ENCODE measurements at regions not wholly inside any gene's neighbourhood (a gene's known extent, or its start where the extent isn't known, plus 50 kb on each side); places are given as distances from the start of the nearest gene placed in this dataset.
A peak's percentile ranks its signal among the peaks of the same experiment; 100 is the strongest.

DNA sequence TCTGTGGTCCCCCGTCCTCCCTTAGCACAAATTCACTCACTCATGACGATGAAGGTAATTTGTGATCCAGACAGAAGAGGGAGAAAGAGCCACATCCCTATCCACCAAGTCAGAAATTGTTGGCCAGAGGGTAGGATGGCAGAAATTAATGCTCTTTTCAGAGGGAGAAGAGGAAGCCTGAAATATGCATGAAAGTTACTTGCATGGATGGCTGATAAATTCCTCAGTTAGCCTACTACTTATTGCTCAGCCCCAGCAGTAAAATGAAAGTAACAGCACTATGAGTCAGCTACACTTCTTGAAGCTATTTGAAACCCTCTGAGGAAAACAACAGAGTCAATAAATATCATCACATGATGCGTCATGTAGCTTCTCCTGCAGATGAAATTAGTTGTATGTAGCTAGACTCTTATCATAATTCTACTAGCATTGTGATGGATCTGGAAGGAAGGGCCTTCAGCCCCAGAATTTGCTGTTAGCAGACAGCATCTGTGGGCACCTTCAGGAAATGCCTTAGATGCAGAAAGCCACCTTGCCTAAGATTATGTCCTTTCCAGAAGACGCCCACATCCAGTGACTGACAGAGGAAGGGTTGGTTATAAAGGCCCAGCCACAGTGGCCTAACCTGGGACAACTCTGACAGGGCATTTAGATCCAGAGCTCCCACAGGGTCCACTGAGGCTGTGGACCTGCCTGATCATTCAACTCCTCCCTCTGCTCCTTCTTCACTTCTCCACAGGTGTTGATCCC is 81.2 kb upstream of the CCDC112 start:
- Histone ChIP-seq H3K4me3 (no peak overlapping the region), H3K4me1 (replicated peaks in 1 of 2) (peaks cover 0 to 5% of the 10 kb centered on the region in 2 donors), H3K27ac (peak overlapping the region in 1 of 2 donors; percentile 61)
- in situ Hi-C loops (cut with MboI; ENCODE audit: low pct_unique_long_range_greater_than_20kb in 2 of 9, low sequenced_read_pairs in 9 of 9, unreplicated experiment in 9 of 9) = no loop called here
- 19 to 90% (median 64%) methylated on average over 1 to 4 of the region's 4 CpGs; no CpG with 5 or more reads in 2 of the 10 experiments for WGBS, 10 experiments
- peak; percentile 83 to 91 (median 86) for ATAC-seq (replicated peaks in 6 of 8)

DNA sequence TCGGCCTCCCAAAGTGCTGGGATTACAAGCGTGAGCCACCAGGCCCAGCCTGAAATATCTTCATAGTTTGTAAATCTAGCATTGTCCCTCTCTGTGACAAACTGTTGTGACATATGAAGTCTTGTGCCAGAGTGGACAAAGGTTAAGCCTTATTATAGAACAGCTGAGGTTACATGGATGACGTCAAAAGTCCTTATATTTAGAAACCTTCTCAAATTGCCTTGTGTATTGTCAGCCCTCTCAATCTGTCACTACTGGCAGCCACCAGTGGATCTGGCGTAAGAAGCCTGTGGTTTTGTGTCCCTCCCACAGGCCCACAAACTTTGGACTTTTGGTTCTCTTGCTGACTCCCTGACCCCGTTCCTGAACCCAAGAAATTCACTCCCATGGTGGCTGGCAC is 79.4 kb upstream of the CCDC112 start:
- WGBS, 10 experiments = 77 to 100% (median 100%) methylated on average over 1 to 5 of the region's 5 CpGs; no CpG with 5 or more reads in 6 of the 10 experiments
- Histone ChIP-seq H3K27ac (no peak overlapping the region), H3K4me1 (replicated peaks in 1 of 2) (peaks cover 0 to 9% of the 10 kb centered on the region in 2 donors), H3K4me3 (no peak overlapping the region)
- in situ Hi-C loops (cut with MboI; ENCODE audit: low pct_unique_long_range_greater_than_20kb in 2 of 9, low sequenced_read_pairs in 9 of 9, unreplicated experiment in 9 of 9) = no loop called here
- peak in 5 of 8 experiments; percentile 39 to 65 (median 60) for ATAC-seq (replicated peaks in 6 of 8)

DNA sequence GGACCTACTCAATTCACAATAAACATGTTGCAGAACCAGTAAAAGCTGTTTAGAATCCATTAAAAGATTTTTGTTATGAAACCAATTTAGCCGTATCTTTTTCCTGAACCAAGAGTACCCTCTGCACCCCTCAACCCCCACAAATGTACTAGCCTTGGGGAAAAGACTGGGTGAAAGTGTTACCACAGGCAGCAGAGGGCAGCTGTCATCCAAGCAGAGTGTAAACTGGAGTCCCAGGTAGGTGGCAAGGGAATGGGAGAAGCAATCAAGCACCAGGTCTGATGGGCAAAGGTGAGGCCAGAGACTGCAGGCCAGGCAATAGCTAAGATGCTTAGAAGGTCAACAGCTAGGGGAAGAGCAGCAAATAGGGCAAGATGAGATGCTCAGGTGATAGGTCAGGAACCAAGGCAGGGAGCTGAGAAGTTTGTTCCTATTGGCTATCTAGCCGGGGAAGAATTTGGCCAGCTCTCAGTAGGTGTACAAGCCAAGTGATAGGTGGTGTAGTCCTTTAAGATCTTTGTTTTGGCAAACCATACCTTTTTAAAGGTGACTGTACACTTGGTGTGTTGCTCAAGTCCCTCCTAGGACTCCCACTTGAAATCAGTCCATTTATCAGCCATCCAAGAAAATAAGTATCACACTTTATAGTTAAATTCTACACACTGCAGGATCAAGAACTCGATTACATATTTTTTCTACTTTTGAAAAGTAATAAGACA is 77.8 kb upstream of the CCDC112 start:
- peaks cover 0 to 9% of the 10 kb centered on the region in 2 donors for H3K4me1 ChIP-seq (replicated peaks in 1 of 2)
- in situ Hi-C loops (cut with MboI; ENCODE audit: low pct_unique_long_range_greater_than_20kb in 2 of 9, low sequenced_read_pairs in 9 of 9, unreplicated experiment in 9 of 9) = no loop called here
- WGBS, 10 experiments = 60 to 100% (median 78%) methylated on average over 1 to 2 of the region's 3 CpGs; no CpG with 5 or more reads in 4 of the 10 experiments
- no peak overlapping the region for H3K27ac ChIP-seq
- no peak overlapping the region for H3K4me3 ChIP-seq
- no peak for ATAC-seq (replicated peaks in 6 of 8)

DNA sequence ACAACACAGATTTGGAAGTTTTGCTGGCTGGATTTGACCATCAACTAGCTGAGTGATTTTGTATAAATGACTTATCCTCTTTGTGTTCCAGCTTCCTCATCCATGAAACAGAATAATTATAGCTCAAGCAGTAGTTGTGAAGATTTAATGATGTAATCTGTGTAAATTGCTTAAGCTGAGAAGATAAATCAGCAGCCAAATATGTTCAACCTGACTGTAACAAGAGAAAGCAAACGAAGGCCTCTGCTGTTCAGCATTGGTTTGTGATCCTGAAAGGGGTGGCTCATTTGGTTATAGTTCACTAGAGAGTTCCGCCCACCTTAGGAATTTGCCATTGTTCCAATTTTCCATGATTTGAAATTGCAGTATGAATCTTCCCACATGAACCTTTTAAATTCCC is 75.7 kb upstream of the CCDC112 start:
- peaks cover 0 to 4% of the 10 kb centered on the region in 2 donors for H3K4me1 ChIP-seq (replicated peaks in 1 of 2)
- in situ Hi-C loops (cut with MboI; ENCODE audit: low pct_unique_long_range_greater_than_20kb in 2 of 9, low sequenced_read_pairs in 9 of 9, unreplicated experiment in 9 of 9) = no loop called here
- no peak overlapping the region for H3K4me3 ChIP-seq
- H3K27ac ChIP-seq = no peak overlapping the region
- ATAC-seq (replicated peaks in 6 of 8) = peak in 7 of 8 experiments; percentile 28 to 90 (median 52)
- WGBS, 10 experiments = 0 to 75% (median 50%) methylated on average over 1 to 2 of the region's 2 CpGs; no CpG with 5 or more reads in 3 of the 10 experiments

DNA sequence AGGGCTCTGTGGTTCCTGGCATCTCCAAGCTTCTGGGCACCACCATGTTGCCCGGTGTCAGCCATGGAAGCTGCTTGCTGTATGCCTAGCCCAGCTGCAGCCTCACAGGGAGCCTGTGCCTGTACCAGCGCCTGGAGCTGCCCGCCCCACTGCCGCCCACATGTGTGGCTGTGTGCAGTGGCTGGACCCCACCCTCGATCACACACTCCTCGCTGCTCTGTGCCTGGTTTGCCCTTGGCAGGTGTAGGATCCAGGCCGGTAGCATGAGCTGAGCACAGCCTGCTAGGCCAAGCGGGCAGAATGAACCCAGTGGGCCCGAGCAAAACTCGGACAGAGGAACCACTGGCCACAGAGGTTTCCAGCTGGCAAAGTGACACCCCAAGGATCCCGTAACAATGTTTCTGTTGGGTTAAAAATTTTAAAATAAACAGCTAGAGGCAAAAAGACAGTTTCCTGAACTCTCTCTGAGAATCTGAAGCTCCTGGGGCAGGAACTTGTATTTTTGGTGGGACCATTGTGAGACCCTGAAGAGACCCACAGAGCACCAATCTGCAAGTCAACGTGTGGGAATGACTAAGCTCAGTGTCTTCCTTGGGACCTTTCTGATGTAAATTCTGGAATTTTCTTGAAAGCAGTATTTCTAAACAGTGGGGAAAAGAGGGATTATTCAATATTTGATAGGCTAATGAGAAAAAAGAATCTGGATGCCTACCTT is 73.1 kb upstream of the CCDC112 start:
- WGBS, 10 experiments = 31 to 100% (median 76%) methylated on average over 1 to 6 of the region's 12 CpGs; no CpG with 5 or more reads in 2 of the 10 experiments

DNA sequence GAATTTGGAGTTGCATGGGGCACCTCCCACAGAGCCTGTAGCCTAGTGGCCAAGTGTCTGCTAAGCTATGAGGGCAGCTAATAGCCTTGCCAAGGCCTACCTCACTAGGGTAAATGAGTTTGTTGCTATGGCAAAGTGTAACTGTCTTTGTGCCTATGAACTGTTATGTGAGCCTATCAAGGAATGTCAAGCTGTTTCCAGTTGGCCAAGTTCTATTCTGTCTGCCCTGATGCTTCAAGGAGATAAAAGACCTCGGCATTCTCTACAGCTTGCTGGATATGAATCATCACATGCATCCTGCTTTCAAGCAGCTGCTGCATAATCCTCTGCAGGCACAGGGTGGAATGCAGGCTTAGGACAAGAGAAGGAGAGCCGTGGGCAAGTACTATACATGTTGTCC is 69.8 kb upstream of the CCDC112 start:
- peak; percentile 94 to 99 (median 96) for ATAC-seq (replicated peaks in 6 of 8)
- Histone ChIP-seq H3K4me3 (no peak overlapping the region), H3K4me1 (replicated peaks in 1 of 2) (no peaks in the 10 kb centered on the region), H3K27ac (no peak overlapping the region)
- WGBS, 10 experiments = 0 to 88% (median 43%) methylated on average over 1 to 2 of the region's 2 CpGs; no CpG with 5 or more reads in 4 of the 10 experiments
- in situ Hi-C loops (cut with MboI; ENCODE audit: low pct_unique_long_range_greater_than_20kb in 2 of 9, low sequenced_read_pairs in 9 of 9, unreplicated experiment in 9 of 9) = no loop called here

More for the DNA sequence above, 73.1 kb upstream of the CCDC112 start:
- no peak for ATAC-seq (replicated peaks in 6 of 8)
- no peak overlapping the region for H3K4me3 ChIP-seq
- peaks cover 0 to 4% of the 10 kb centered on the region in 2 donors for H3K4me1 ChIP-seq (replicated peaks in 1 of 2)
- in situ Hi-C loops (cut with MboI; ENCODE audit: low pct_unique_long_range_greater_than_20kb in 2 of 9, low sequenced_read_pairs in 9 of 9, unreplicated experiment in 9 of 9) = no loop called here
- H3K27ac ChIP-seq = no peak overlapping the region

DNA sequence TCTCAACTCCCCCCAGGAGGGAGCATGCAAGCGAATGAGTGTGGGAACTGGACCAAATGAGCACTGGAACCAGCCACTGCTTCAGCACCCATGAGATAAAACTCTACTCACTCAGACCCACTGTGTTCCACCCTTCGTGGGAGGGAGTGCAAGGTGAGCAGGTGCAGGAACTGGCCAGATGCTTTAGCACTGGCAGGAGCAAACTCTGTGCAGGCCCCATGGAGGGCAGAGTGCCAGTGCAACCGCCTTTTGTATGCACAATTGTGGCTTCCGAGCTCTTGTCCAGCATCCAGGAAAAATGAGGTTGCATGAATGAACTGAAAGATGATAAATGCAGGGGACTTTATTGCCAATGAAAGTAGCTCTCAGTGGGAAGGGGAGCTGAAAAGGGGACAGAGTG is 67.4 kb upstream of the CCDC112 start:
- 25 to 100% (median 60%) methylated on average over 1 to 3 of the region's 4 CpGs; no CpG with 5 or more reads in 3 of the 10 experiments for WGBS, 10 experiments
- in situ Hi-C loops (cut with MboI; ENCODE audit: low pct_unique_long_range_greater_than_20kb in 2 of 9, low sequenced_read_pairs in 9 of 9, unreplicated experiment in 9 of 9) = no loop called here
- Histone ChIP-seq H3K4me3 (no peak overlapping the region), H3K27ac (no peak overlapping the region), H3K4me1 (replicated peaks in 1 of 2) (peaks cover 3 to 4% of the 10 kb centered on the region in 2 donors)
- no peak for ATAC-seq (replicated peaks in 6 of 8)

DNA sequence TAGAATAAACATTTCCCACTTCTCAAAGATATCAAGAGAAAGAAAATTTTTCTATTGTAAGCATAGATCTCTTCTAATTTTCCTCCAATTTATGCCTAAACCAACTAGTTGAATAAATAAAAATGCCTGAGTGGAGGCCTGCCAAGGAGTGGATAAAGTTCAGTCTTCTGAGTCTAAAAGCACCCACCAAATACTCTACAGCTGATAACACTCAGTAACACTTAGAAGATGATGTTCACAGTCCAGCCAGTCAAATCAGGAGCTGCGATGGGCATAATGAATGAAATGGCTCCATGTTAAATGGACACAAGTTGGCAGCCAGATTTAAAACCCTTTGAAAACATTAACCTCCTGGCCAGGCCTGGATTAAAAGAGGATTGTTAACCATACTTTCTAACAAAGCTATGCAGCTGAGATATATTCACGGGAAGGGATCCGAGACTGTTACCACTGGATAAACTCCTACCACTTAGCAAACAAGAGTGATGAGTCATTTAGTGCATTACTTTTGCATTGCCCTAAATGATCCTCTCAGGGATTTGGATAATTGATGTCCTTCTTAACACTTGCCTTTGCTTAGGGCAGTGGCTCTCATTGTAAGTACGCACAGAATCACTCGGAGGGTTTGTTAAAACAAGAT is 63.7 kb upstream of the CCDC112 start:
- ATAC-seq (replicated peaks in 6 of 8) = peak; percentile 50 to 98 (median 94)
- in situ Hi-C loops (cut with MboI; ENCODE audit: low pct_unique_long_range_greater_than_20kb in 2 of 9, low sequenced_read_pairs in 9 of 9, unreplicated experiment in 9 of 9) = no loop called here
- H3K27ac ChIP-seq = no peak overlapping the region
- no peak overlapping the region for H3K4me3 ChIP-seq
- WGBS, 10 experiments = 0 to 80% (median 46%) methylated on average over 1 to 5 of the region's 5 CpGs
- H3K4me1 ChIP-seq (replicated peaks in 1 of 2) = peaks cover 3 to 4% of the 10 kb centered on the region in 2 donors

DNA sequence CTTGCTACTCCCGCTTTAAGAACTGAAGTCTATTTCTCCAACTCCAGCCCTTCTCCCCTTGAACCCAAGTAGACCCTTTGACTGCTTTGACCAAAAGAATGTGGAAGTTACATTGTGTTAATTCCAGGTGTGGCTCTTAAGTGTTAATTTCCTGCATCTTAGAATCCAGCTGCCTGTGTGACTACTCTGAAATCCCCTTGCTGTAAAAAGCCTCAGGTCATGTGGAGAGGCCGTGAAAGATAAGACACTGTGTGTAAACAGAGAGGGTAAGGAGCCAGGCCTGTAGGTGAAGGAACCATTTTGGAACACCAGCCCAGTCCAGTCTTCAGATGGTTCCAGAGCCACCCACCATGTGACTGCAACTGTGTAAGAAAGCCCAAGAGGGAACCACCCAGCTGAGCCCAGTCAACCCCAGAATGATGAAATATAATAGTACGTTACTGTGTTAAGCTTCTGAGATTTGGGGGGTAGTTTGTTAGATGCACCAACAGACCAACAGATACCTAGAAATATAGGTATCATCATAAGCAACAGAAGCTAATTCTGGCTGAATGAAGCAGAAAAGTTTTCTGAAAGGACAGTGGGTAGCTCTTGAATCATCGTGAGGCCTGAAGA is 59.4 kb upstream of the CCDC112 start:
- peak in 2 of 8 experiments; percentile 11 to 60 for ATAC-seq (replicated peaks in 6 of 8)
- WGBS, 10 experiments = 20 to 100% (median 93%) methylated on average over 1 to 4 of the region's 4 CpGs; no CpG with 5 or more reads in 1 of the 10 experiments
- Histone ChIP-seq H3K4me3 (no peak overlapping the region), H3K4me1 (replicated peaks in 1 of 2) (peaks cover 3 to 4% of the 10 kb centered on the region in 2 donors), H3K27ac (no peak overlapping the region)
- in situ Hi-C loops (cut with MboI; ENCODE audit: low pct_unique_long_range_greater_than_20kb in 2 of 9, low sequenced_read_pairs in 9 of 9, unreplicated experiment in 9 of 9) = no loop called here

DNA sequence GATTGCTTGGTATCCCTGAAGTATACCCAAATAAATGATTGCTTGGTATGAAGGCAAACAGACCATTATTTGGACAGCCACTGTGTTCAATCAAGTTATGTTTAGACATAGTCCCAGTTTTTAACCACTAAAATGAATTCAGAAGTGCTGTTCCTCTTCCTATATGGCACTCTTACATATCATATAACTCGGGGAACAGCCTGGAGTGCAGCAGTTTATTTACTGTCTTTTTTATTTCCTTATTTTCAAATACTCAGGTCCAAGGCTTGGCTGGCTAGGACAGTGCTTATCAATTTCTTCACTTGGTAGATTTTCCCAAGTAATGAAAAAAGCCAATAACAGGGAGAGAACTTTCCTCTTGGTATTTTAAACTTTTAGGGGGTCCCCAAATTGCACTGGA is 58.6 kb upstream of the CCDC112 start:
- 17 to 89% (median 67%) methylated on average over 1 of the region's 1 CpG; no CpG with 5 or more reads in 1 of the 10 experiments for WGBS, 10 experiments
- ATAC-seq (replicated peaks in 6 of 8) = no peak
- Histone ChIP-seq H3K4me3 (no peak overlapping the region), H3K4me1 (replicated peaks in 1 of 2) (no peaks in the 10 kb centered on the region), H3K27ac (no peak overlapping the region)
- in situ Hi-C loops (cut with MboI; ENCODE audit: low pct_unique_long_range_greater_than_20kb in 2 of 9, low sequenced_read_pairs in 9 of 9, unreplicated experiment in 9 of 9) = no loop called here

DNA sequence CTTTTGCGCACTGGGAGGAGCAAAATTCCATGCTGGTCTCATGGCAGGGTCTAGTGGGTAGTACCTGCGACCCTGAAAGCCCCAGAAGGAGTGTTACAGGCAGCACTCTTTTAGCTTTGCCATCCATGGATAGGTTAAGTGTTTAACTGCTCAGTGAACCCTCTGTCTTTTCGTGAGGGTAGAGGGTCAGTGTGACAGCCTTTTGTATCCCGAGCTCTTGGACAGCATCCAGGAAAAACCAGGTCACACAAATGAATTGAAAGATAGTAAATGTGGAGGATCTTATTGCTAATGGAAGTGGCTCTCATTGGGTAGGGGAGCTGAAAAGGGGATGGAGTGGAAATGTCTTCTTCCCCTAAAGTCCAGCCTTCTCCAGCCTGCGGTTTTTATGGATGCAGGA is 57.8 kb upstream of the CCDC112 start:
- 0 to 100% (median 56%) methylated on average over 1 to 4 of the region's 5 CpGs; no CpG with 5 or more reads in 2 of the 10 experiments for WGBS, 10 experiments
- in situ Hi-C loops (cut with MboI; ENCODE audit: low pct_unique_long_range_greater_than_20kb in 2 of 9, low sequenced_read_pairs in 9 of 9, unreplicated experiment in 9 of 9) = no loop called here
- Histone ChIP-seq H3K27ac (no peak overlapping the region), H3K4me1 (replicated peaks in 1 of 2) (peaks cover 0 to 5% of the 10 kb centered on the region in 2 donors), H3K4me3 (no peak overlapping the region)
- ATAC-seq (replicated peaks in 6 of 8) = no peak

DNA sequence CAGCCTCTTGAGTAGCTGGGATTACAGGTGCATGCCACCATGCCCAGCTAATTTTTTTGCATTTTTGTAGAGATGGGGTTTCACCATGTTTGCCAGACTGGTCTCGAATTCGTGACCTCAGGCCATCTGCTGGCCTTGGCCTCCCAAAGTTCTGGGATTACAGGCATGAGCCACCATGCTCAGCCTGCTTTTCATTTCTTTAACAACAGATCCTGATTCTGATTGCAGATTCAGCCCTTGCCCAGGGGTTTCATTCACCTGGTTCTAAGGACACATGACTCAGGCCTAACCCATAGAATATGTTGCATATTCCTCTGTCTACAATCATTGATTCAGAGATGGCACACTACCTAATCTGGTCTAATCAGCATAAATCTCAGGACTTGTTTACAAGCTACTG is 56.1 kb upstream of the CCDC112 start:
- ATAC-seq (replicated peaks in 6 of 8) = no peak
- Histone ChIP-seq H3K27ac (no peak overlapping the region), H3K4me3 (no peak overlapping the region), H3K4me1 (replicated peaks in 1 of 2) (peaks cover 0 to 5% of the 10 kb centered on the region in 2 donors)
- in situ Hi-C loops (cut with MboI; ENCODE audit: low pct_unique_long_range_greater_than_20kb in 2 of 9, low sequenced_read_pairs in 9 of 9, unreplicated experiment in 9 of 9) = no loop called here
- WGBS, 10 experiments = 96 to 100% methylated on average over 1 to 2 of the region's 2 CpGs; no CpG with 5 or more reads in 8 of the 10 experiments
